Panc1 (cell line): ENCODE measurements at regions not wholly inside any gene's neighbourhood (a gene's known extent, or its start where the extent isn't known, plus 50 kb on each side); places are given as distances from the start of the nearest gene placed in this dataset.

Source experiments
- ATAC-seq: fragments of 200-7000 bp; cut with Tn5 transposase; 2 replicates; pipeline ENCODE4 v1.9.1; 2020; ENCODE audit warnings: mild to moderate bottlenecking, moderate library complexity
- BruUV-seq: library from RNA; stranded (reverse); fragments of 400-500 nt; replicated peaks from 2 replicates; lab custom pipeline; 2021; lab: Mats Ljungman, UMichigan
- CTCF ChIA-PET: fragments of 300-600 bp; sonication (Branson Sonifier 250); formaldehyde crosslinking; loops from one replicate; lab custom pipeline; 2022; ENCODE audit warnings: antibody characterized with exemption; lab: Charles Lee
- POLR2A ChIA-PET: fragments of 300-600 bp; sonication (Branson Sonifier 250); formaldehyde crosslinking; loops from one replicate; lab custom pipeline; 2022; ENCODE audit warnings: antibody characterized with exemption; lab: Charles Lee
- DNase-seq: peaks from one replicate; pipeline ENCODE4 v3.0.0-alpha.2; 2010; ENCODE audit warnings: low read depth, low spot score
- H3K27ac ChIP-seq: 2 replicates; pipeline ENCODE4 v1.5.1; 2011; ENCODE audit warnings: mild to moderate bottlenecking, low read length, inconsistent platforms
- H3K27me3 ChIP-seq: fragments of 200-500 bp; sonication (Bioruptor generic); 2 replicates; pipeline ENCODE4 v1.6.0; 2014; ENCODE audit warnings: low read length, inconsistent platforms; ENCODE audit not compliant: control insufficient read depth, insufficient read depth
- H3K36me3 ChIP-seq: fragments of 200-500 bp; sonication (Bioruptor generic); 2 replicates; pipeline ENCODE4 v1.5.1; 2014; ENCODE audit warnings: inconsistent platforms, mild to moderate bottlenecking, low read length, moderate library complexity; ENCODE audit not compliant: control insufficient read depth, insufficient read depth
- H3K4me1 ChIP-seq: 2 replicates; pipeline ENCODE4 v1.5.1; 2011; ENCODE audit warnings: inconsistent platforms, mild to moderate bottlenecking, low read length, moderate library complexity; ENCODE audit not compliant: control insufficient read depth, insufficient read depth
- H3K4me3 ChIP-seq, 2 experiments: 2 replicates each; pipeline ENCODE4 v1.5.1; 2011 to 2012; ENCODE audit warnings: low read depth in 2 of 2, low read length in 2 of 2, mild to moderate bottlenecking in 2 of 2, inconsistent platforms in 1 of 2, moderate library complexity in 1 of 2
- H3K9me3 ChIP-seq: fragments of 200-500 bp; sonication (Bioruptor generic); 2 replicates; pipeline ENCODE4 v1.5.1; 2014; ENCODE audit warnings: low read depth, mild to moderate bottlenecking, inconsistent platforms, low read length, moderate library complexity; ENCODE audit not compliant: control insufficient read depth, insufficient read depth
- CTCF ChIP-seq: fragments of 450-650 bp; IDR thresholded peaks from 2 replicates; pipeline ENCODE4 v1.5.1; 2017; ENCODE audit warnings: mild to moderate bottlenecking
- POLR2AphosphoS5 ChIP-seq: IDR thresholded peaks from 2 replicates; pipeline ENCODE4 v1.6.1; 2012; ENCODE audit warnings: mild to moderate bottlenecking, low read depth, low read length, moderate library complexity
- REST ChIP-seq, 2 experiments: IDR thresholded peaks; 2 replicates each; pipeline ENCODE4 v1.6.1; 2011 to 2012; ENCODE audit warnings: low read depth in 2 of 2, control low read depth in 1 of 2, low read length in 1 of 2, mild to moderate bottlenecking in 1 of 2, moderate library complexity in 1 of 2; ENCODE audit not compliant: insufficient read depth in 1 of 2
- SIN3A ChIP-seq: IDR thresholded peaks from 2 replicates; pipeline ENCODE4 v1.6.1; 2012; ENCODE audit warnings: low read depth, mild to moderate bottlenecking, low read length, moderate library complexity, borderline replicate concordance; ENCODE audit not compliant: insufficient read depth
- TCF7L2 ChIP-seq: IDR thresholded peaks from 2 replicates; pipeline ENCODE4 v1.6.1; 2011; ENCODE audit warnings: mild to moderate bottlenecking, low read depth, low read length, inconsistent platforms
- in situ Hi-C: cut with HindIII; loops from 2 replicates; pipeline ENCODE4 v1.10.0; 2016; ENCODE audit warnings: low sequenced_read_pairs, low pct_unique_long_range_greater_than_20kb
- intact Hi-C: fragments of 100-400 bp; cut with micrococcal nuclease; formaldehyde crosslinking; loops from one replicate; pipeline ENCODE4 v1.10.0; 2022; ENCODE audit not compliant: unreplicated experiment

GRCh38 chr2:175621821-175622220, 380.2 kb downstream of the LNPK start:
- POLR2A ChIA-PET, result no interaction called here
- H3K27me3 ChIP-seq, result no peaks in the 10 kb centered on the region; the same call in 1 of the 2 replicates
- H3K36me3 ChIP-seq, result no peaks in the 10 kb centered on the region
- BruUV-seq, result no TSS peak
- intact Hi-C loops, result no loop called here
- in situ Hi-C loops, result no loop called here
- no peak overlapping the region for H3K27ac ChIP-seq
- no peaks in the 10 kb centered on the region for H3K9me3 ChIP-seq
- ATAC-seq, result no peak
- DNase-seq, result no peak
- CTCF ChIA-PET, result no interaction called here
- no peak for TF ChIP-seq REST (IDR thresholded peaks at IDR 0.05; ENCODE audit: insufficient read depth in 1 of 2, low read depth in 2 of 2, low read length in 1 of 2)
- 0 out of 2 replicates have a peak, but pooled peaks have one; percentile 6 for TF ChIP-seq CTCF
- H3K4me1 ChIP-seq, result no peaks in the 10 kb centered on the region
- no peak overlapping the region for H3K4me3 ChIP-seq

GRCh38 chr2:175620106-175620505, 382.0 kb downstream of the LNPK start:
- POLR2A ChIA-PET, result no interaction called here
- H3K36me3 ChIP-seq, result no peaks in the 10 kb centered on the region
- BruUV-seq, result no TSS peak
- no peaks in the 10 kb centered on the region for H3K4me1 ChIP-seq
- in situ Hi-C loops (no loop called here), intact Hi-C loops (no loop called here)
- DNase-seq (no peak), ATAC-seq (no peak)
- H3K9me3 ChIP-seq, result no peaks in the 10 kb centered on the region
- H3K4me3 ChIP-seq, result no peak overlapping the region
- CTCF ChIA-PET, result no interaction called here
- TF ChIP-seq TCF7L2, result no peak
- no peak overlapping the region for H3K27ac ChIP-seq
- no peaks in the 10 kb centered on the region for H3K27me3 ChIP-seq

GRCh38 chr2:175619179-175620045, 382.7 kb downstream of the LNPK start:
- POLR2A ChIA-PET, result no interaction called here
- Histone ChIP-seq H3K27ac (no peak overlapping the region), H3K4me3 (no peak overlapping the region), H3K36me3 (no peaks in the 10 kb centered on the region), H3K4me1 (no peaks in the 10 kb centered on the region), H3K9me3 (no peaks in the 10 kb centered on the region), H3K27me3 (no peaks in the 10 kb centered on the region)
- no TSS peak for BruUV-seq
- CTCF ChIA-PET, result no interaction called here
- ATAC-seq, result no peak
- in situ Hi-C loops (no loop called here), intact Hi-C loops (no loop called here)
- no peak for DNase-seq
- TF ChIP-seq POLR2AphosphoS5 (no peak), CTCF (no peak), SIN3A (no peak), TCF7L2 (no peak)
